NCI-H2196 (cell line): ENCODE measurements at regions not wholly inside any gene's neighbourhood (a gene's known extent, or its start where the extent isn't known, plus 50 kb on each side); places are given as distances from the start of the nearest gene placed in this dataset.
A peak's percentile ranks its signal among the peaks of the same experiment; 100 is the strongest.
"Not testable (repeated sequence)": the region's sequence is repeated elsewhere in the genome, so short reads cannot be mapped to it uniquely, and the experiment has no call there.

Experiments used
- DNase-seq: peaks from one replicate; lab custom pipeline; 2025; ENCODE audit not compliant: unreplicated experiment; lab: John Stamatoyannopoulos, UW

- no peak for DNase-seq
These were observed 64.0 kb downstream of the CCNG2 start for GRCh38 chr4:77220828-77221613.

GRCh38 chr4:77225022-77225421, 68.0 kb downstream of the CCNG2 start:
- DNase-seq: no peak

DNA sequence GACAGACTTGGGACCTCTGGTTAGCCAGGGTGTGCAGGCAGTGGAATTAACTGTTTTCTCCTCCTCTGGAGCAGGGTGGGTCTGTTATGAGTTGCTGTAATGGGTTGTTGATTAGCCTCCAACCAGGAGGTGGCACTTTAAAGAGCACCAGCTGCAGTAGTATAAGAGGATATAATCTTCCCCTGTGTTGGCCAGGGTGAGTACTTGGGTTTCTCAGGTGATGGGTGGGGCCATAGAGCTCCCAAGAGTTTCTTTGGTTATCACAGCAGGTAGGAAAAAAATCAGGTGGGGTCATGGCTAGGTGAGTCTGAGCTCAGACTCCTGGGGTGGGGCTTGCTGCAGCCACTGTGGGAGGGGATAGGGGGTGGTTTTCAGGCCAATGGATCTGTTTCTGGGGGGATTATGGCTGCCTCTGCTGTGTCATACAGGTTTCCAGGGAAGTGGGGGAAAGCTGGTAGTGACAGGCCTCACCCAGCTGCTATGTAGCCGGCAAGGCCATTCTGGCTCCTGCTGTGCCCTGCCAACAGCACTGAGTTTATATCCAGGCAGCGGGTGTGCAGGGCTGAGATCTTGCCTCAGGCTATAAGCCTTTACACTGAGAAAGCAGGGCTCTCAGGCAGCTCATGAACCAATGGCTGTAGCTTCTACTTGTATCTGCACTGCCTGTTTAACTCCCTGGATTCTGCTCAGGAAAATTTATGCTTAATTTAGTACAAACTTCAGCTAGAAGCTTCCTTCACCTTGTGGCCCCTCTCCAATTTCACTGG, 70.1 kb downstream of the CCNG2 start:
- DNase-seq: no peak

GRCh38 chr4:77229433-77229832, 72.4 kb downstream of the CCNG2 start:
- no peak for DNase-seq

GRCh38 chr4:77232653-77233052, 75.6 kb downstream of the CCNG2 start:
- DNase-seq: no peak

DNA sequence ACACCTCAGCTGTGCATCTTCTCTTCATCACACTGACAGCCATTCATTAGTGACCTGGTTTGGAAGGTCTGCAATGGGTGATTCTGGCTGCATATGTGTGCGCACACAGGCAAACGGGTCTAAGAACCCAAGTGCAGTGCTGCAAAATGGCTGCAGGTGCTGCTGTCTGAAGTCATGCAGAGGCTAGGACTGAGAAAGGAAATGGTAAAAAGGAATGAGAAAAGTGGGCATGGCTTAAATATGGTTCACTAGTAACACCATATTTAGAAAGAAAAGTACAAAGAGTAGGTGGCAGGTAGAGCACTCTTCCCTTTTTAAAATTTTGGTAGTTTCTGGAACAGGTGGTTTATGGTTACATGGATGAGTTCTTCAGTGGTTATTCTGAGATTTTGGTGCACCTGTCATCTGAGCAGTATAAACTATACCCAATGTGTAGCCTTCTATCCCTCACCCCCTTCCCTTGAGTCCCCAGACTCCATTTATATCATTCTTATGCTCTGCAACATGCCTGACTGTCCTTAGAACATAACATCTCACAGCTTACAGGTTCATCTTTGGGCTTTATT, 78.4 kb downstream of the CCNG2 start:
- DNase-seq: no peak

DNA sequence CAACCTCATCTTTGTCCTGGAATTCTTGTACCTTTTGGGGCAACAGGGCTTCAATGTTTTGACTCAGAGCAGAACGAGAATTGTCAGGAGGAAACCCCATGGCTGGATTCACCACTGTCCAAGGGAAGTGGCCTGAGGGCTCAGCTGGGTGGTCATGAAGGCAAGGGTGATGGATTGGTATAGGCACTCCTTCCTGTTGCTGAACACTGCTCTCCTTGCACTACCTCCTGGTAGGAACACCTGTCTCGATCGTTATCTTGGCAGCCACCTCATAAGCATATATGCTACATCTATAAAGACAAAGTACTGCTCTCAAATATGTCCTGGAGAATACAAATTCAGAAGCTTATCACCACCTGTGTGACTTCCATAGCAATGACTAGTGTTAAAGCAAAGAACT, 79.8 kb downstream of the CCNG2 start:
- DNase-seq: no peak

DNA sequence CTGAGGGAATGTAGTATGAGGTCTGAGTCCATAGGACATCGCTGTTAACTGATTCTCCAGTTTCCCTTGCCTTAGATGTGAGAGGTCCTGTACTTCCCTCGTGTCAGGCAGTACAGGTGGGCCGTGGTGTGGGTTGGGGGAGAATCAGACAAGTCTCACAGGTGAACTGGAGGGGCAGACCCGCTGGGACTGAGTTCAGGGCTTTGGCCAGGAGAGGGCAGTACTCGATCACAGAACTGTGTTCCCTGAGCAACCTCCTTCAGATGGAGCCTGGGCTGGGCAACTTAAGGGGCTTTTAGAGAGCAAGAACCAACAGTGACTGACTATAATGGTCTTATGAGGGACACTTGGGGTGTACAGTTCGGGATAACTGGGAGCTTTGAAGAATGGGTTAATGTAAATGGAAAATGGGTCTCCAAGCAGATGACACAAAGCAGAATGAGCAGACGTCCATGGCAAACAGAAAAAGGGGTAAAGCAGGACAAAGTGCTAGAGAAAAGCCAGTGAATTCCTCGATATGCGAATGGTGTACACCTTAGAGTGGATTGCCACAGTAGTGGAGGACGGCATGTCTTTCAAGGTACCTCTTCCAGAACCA, 83.6 kb downstream of the CCNG2 start:
- DNase-seq: peak; percentile 30

DNA sequence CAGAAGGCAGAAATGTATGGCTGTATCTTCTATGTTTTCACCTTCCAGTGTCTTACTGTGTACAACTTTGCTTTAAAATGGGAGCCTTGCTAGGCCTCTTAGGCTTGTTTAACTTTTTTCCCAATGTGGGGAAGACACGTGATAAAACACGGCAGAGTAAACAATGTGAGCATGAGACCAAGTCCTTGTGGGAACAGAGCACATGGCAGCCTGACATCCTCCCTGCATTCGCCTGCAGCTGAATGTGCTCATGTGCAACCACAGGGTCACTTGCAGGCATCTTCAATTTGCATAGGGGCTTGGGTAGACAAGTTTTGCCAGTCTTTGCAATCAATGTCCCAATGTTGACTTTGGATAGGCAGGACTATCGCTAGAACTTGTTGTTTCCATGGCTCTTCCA, 91.8 kb downstream of the CCNG2 start:
- DNase-seq: no peak

DNA sequence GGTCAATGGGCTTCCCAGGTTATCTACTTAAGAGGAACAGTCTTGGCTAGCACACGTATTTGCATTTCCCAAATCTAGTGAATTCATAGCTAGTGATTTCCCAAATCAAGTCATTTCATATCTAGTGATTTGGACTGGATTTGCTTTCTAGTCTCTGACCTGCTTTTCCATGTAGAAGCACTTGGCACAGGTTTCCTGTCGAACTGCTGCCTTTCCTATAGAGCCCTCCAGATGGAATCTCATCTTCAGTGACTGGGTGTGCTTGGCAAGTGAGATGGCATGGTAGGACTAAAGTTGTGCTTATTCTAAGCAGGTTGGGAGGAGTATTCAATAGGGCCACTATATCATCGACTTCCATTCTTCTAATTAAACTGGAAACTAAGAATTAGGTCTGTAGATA, 94.7 kb downstream of the CCNG2 start:
- no peak for DNase-seq

GRCh38 chr4:77263247-77263646, 106.2 kb downstream of the CCNG2 start:
- DNase-seq: no peak

GRCh38 chr4:77263976-77264375, 107.0 kb downstream of the CCNG2 start:
- DNase-seq: not testable (repeated sequence)

GRCh38 chr4:77264826-77265225, 107.8 kb downstream of the CCNG2 start:
- no peak for DNase-seq

DNA sequence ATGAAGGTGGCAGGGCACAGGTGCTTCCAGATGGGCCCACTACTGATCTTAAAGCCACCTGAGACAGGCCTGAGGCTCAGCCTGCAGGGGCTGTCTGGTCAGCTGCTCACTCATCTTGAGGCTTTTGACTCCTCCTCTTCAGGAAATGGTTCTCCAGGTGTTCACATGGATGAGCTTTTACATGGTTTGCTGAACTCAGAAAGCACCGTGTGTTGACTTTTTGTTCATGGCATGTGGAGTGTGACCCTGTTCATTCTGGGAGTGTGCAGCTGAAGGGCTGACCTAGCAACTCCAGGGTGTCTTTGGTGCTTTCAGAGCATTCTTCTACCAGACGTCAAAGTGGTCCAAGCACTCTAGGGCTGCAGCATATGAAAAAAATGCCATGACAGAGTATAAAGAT, 111.1 kb downstream of the CCNG2 start:
- DNase-seq: no peak

- DNase-seq: no peak
These were observed 112.5 kb downstream of the CCNG2 start for GRCh38 chr4:77269505-77269904.

DNA sequence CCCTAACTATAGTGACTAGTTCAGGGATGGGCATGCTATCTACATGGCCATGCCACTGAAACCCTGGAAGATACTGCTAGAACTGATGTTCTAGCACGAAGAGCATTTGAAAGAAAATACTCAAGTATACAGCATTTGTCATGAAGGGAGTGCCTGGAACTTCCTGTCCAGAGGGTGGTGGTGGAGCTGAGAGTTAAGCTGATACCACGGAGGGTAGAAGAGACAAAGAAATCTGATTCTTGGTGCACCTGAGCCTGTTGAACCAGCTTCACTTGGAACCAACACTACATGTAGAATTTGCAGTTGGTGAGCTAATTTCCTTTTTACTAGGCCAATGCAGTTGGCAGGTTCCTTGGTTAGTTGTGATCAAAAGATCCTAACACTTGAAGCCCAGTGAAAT, 116.4 kb downstream of the CCNG2 start:
- no peak for DNase-seq

GRCh38 chr4:77279114-77279513, 122.1 kb downstream of the CCNG2 start:
- not testable (repeated sequence) for DNase-seq

DNA sequence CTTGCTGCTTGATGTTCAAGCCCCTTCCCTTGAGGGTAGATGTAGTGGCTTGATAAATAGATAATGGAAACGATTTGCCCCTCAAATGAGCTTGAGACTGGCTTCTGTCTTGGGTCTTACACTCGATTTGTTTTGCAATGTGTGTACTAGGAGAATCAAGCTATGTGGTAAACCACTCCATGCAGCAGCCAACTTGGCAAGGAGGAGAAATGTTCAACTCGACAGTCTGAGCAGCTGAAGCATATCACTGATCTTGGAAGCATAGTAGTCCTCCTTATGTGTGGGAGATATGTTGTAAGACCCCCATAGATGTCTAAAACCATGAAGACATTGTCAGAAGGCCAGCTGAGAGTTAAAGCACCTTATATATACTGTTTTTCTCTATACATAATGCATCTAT, 125.3 kb downstream of the CCNG2 start:
- DNase-seq: no peak

DNA sequence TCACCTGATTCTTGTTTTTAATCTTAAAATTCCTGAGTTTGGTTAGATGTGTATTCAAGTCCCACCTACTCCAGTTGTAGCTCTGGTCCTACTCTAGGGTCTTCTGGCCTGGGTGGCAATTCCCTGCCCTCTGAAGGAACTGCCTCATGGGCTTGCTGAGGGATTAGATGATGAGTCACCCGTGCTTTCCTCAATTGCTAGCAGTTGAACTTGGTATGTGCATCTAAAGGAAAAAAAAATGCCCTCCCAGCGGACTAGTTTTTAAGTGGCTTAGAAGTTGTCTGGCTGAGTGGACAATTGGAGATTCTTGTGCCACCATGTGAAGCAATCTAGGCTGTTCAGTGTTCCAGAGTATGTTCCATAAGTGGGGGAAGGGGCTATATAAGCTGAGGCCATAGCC, 127.0 kb downstream of the CCNG2 start:
- DNase-seq: no peak

DNA sequence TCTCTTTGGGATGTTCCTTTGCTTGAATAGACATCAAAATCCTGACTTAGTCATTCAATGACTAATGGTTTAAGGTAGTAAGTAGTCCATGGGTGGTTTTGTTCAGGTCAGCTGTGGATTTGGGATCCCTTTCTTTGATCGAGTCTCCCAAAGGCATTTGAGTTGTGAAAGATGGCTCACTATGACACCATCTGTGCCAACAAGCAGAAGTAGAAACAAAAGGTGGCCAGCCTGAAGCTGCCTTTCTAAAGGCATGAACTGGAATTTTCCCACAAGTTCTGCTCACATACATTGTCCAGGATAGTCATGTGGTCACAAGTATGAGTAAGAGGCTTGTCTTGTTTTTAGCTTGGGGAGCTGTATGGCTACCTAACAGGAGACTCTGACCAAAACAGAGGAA, 129.9 kb downstream of the CCNG2 start:
- no peak for DNase-seq

DNA sequence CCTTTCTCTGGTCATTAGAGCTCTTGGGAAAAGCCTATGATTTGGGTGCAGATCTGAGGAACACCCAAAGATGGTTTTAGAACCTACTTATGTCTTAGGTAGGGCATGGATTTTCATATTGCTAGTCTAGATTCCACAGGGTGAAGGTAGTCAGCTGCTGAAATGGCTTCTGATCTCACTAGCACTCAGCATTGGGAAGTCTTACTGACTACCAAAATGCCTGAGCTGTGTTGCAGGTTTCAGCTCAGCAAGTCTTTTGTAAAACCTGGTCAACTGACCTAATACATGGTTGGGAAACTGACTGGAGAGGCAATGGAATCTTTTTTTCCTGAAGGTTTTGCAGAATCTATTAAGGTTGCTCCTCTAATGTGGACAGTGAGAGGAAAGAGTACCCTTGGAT, 136.4 kb downstream of the CCNG2 start:
- no peak for DNase-seq

DNA sequence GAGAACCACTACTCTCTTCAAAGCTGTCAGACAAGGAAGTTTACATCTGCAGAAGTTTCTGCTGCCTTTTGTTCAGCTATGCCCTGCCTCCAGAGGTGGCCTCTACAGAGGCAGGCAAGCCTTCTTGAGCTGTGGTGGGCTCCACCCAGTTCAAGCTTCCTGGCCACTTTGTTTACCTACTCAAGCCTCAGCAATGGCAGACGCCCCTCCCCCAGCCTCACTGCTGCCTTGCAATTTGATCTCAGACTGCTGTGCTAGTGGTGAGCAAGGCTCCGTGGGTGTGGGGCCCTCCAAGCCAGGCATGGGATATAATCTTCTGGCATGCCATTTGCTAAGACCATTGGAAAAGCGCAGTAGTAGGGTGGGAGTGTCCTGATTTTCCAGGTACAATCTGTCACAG, 144.0 kb downstream of the CCNG2 start:
- not testable (repeated sequence) for DNase-seq
